Gastroesophageal sphincter (tissue), 3 donors: ENCODE measurements at regions not wholly inside any gene's neighbourhood (a gene's known extent, or its start where the extent isn't known, plus 50 kb on each side); places are given as distances from the start of the nearest gene placed in this dataset.

ENCODE experiments used
- CTCF ChIP-seq, 4 experiments: fragments of 200-600 bp in 2 of 4; fragments of 450-650 bp in 2 of 4; sonication (generic) in 1 of 4; IDR thresholded peaks; one replicate each; pipeline ENCODE4 v1.5.1; 2017 to 2019; ENCODE audit warnings: antibody characterized with exemption in 4 of 4, mild to moderate bottlenecking in 2 of 4, moderate library complexity in 2 of 4
- EP300 ChIP-seq: sonication (generic); formaldehyde crosslinking; IDR thresholded peaks from one replicate; pipeline ENCODE4 v1.6.1; 2017; ENCODE audit warnings: antibody characterized with exemption, mild to moderate bottlenecking
- POLR2A ChIP-seq, 2 donors: fragments of 450-650 bp; IDR thresholded peaks; one replicate each; pipeline ENCODE4 v1.6.1; 2017; ENCODE audit warnings: antibody characterized with exemption in 2 of 2, mild to moderate bottlenecking in 2 of 2, moderate library complexity in 1 of 2

- TF ChIP-seq EP300 (no peak), CTCF (IDR thresholded peaks at IDR 0.05) (no peak), POLR2A (IDR thresholded peaks at IDR 0.05) (no peak)
These were observed 164.3 kb downstream of the SETD4 start for GRCh38 chr21:35896060-35896459.
